GM21786 (cell line): ENCODE measurements at regions not wholly inside any gene's neighbourhood (a gene's known extent, or its start where the extent isn't known, plus 50 kb on each side); places are given as distances from the start of the nearest gene placed in this dataset.
"Not testable (repeated sequence)": the region's sequence is repeated elsewhere in the genome, so short reads cannot be mapped to it uniquely, and the experiment has no call there.

Experiments
- ATAC-seq: cut with Tn5 transposase; IDR thresholded peaks from one replicate; pipeline ENCODE4 v1.9.1; 2021; ENCODE audit not compliant: unreplicated experiment

GRCh38 chr18:59038295-59039039, 101.2 kb upstream of the SEC11C start:
- no peak for ATAC-seq

GRCh38 chr18:59039040-59039320, 100.7 kb upstream of the SEC11C start:
- not testable (repeated sequence) for ATAC-seq

- ATAC-seq, result no peak
Observed at GRCh38 chr18:59039449-59039848, 100.2 kb upstream of the SEC11C start.

- no peak for ATAC-seq
Observed at GRCh38 chr18:59040770-59041148, 98.9 kb upstream of the SEC11C start.

GRCh38 chr18:59041296-59041695, 98.4 kb upstream of the SEC11C start:
- no peak for ATAC-seq

GRCh38 chr18:59041819-59042815, 97.6 kb upstream of the SEC11C start:
- ATAC-seq, result no peak

- no peak for ATAC-seq
Observed at GRCh38 chr18:59044855-59045254, 94.8 kb upstream of the SEC11C start.

- ATAC-seq, result no peak
Observed at GRCh38 chr18:59047321-59048047, 92.2 kb upstream of the SEC11C start.

- no peak for ATAC-seq
Observed at GRCh38 chr18:59048048-59048363, 91.7 kb upstream of the SEC11C start.

- no peak for ATAC-seq
Observed at GRCh38 chr18:59048378-59048777, 91.3 kb upstream of the SEC11C start.

GRCh38 chr18:59049721-59050660, 89.7 kb upstream of the SEC11C start:
- no peak for ATAC-seq

GRCh38 chr18:59050661-59051057, 89.0 kb upstream of the SEC11C start:
- no peak for ATAC-seq

GRCh38 chr18:59051470-59052165, 88.1 kb upstream of the SEC11C start:
- no peak for ATAC-seq

- no peak for ATAC-seq
Observed at GRCh38 chr18:59052965-59053820, 86.5 kb upstream of the SEC11C start.

- no peak for ATAC-seq
Observed at GRCh38 chr18:59054496-59055287, 85.0 kb upstream of the SEC11C start.

GRCh38 chr18:59055345-59056032, 84.2 kb upstream of the SEC11C start:
- no peak for ATAC-seq

- peak; percentile 47 for ATAC-seq
Observed at GRCh38 chr18:59056706-59057492, 82.8 kb upstream of the SEC11C start.
